HG02571 (cell line): ENCODE measurements at regions not wholly inside any gene's neighbourhood (a gene's known extent, or its start where the extent isn't known, plus 50 kb on each side); places are given as distances from the start of the nearest gene placed in this dataset.

Experiments
- ATAC-seq: cut with Tn5 transposase; IDR thresholded peaks from one replicate; pipeline ENCODE4 v1.9.1; 2021; ENCODE audit warnings: mild to moderate bottlenecking, moderate library complexity; ENCODE audit not compliant: unreplicated experiment

- ATAC-seq, result no peak
Observed at GRCh38 chr20:50415021-50415515, 95.1 kb upstream of the PTPN1 start.

- ATAC-seq, result no peak
Observed at GRCh38 chr20:50415516-50416268, 94.5 kb upstream of the PTPN1 start.

GRCh38 chr20:50416269-50417022 is 93.7 kb upstream of the PTPN1 start:
- no peak for ATAC-seq

- ATAC-seq, result no peak
Observed at GRCh38 chr20:50417023-50417329, 93.2 kb upstream of the PTPN1 start.

- no peak for ATAC-seq
Observed at GRCh38 chr20:50417484-50418235, 92.5 kb upstream of the PTPN1 start.

- ATAC-seq, result no peak
Observed at GRCh38 chr20:50418890-50419642, 91.1 kb upstream of the PTPN1 start.

- ATAC-seq, result no peak
Observed at GRCh38 chr20:50420380-50420779, 89.8 kb upstream of the PTPN1 start.

GRCh38 chr20:50421356-50422340 is 88.5 kb upstream of the PTPN1 start:
- ATAC-seq, result no peak

- ATAC-seq, result no peak
Observed at GRCh38 chr20:50423758-50424157, 86.4 kb upstream of the PTPN1 start.

GRCh38 chr20:50425076-50425475 is 85.1 kb upstream of the PTPN1 start:
- ATAC-seq, result no peak

GRCh38 chr20:50426866-50427718 is 83.1 kb upstream of the PTPN1 start:
- ATAC-seq, result no peak

GRCh38 chr20:50427719-50428083 is 82.5 kb upstream of the PTPN1 start:
- no peak for ATAC-seq

GRCh38 chr20:50428097-50428828 is 81.9 kb upstream of the PTPN1 start:
- no peak for ATAC-seq

GRCh38 chr20:50429412-50429811 is 80.8 kb upstream of the PTPN1 start:
- no peak for ATAC-seq

- no peak for ATAC-seq
Observed at GRCh38 chr20:50431066-50431450, 79.1 kb upstream of the PTPN1 start.

GRCh38 chr20:50433001-50433761 is 77.0 kb upstream of the PTPN1 start:
- no peak for ATAC-seq

- no peak for ATAC-seq
Observed at GRCh38 chr20:50434321-50434652, 75.9 kb upstream of the PTPN1 start.
